HG03469 (cell line): ENCODE measurements at regions not wholly inside any gene's neighbourhood (a gene's known extent, or its start where the extent isn't known, plus 50 kb on each side); places are given as distances from the start of the nearest gene placed in this dataset.
"Not testable (repeated sequence)": the region's sequence is repeated elsewhere in the genome, so short reads cannot be mapped to it uniquely, and the experiment has no call there.

Experiments used
- ATAC-seq: cut with Tn5 transposase; IDR thresholded peaks from one replicate; pipeline ENCODE4 v1.9.1; 2021; ENCODE audit warnings: mild to moderate bottlenecking, moderate library complexity, moderate number of reproducible peaks; ENCODE audit not compliant: unreplicated experiment

DNA sequence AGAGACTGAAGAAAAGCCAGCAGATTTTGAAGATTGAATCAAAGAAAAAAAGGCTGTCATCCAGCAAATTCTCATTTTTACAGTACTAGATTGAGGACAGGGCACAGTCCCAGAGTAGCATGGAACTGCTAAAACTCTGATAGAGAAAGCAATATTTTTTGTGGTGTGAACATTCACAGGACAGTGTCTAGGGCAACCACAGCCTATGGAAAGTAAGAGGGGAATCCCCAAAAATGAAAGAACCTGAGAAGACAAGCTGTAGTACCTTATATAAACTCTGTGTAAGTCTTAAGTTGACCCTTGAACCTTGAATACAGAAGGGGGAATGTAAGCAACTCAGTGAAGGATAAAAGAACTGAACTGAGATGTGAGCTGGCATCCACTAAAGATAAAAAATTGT, 540.3 kb downstream of the HINT1 start:
- ATAC-seq: no peak

DNA sequence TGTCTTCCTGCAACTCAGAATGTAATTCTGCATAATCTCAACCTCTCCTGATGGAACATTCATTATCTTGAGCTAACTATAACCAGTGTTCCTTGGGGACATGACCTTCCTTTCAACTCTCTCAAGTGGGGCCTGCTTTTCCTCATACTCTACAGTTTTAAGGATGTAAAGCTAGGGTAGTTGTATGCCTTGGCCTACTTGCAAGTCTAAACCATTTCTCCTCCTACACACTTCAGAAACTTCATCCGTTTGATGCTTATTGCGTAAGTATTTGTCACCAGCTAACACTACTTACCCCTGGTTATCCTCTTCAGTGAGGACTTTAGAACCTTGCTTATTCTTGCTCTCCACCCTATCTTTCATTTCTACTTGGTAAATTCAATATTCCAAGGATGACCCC, 548.9 kb downstream of the HINT1 start:
- ATAC-seq: no peak

GRCh38 chr5:130605234-130605633, 559.8 kb downstream of the HINT1 start:
- no peak for ATAC-seq

- not testable (repeated sequence) for ATAC-seq
Measured at GRCh38 chr5:130596647-130597046, 568.4 kb downstream of the HINT1 start.

DNA sequence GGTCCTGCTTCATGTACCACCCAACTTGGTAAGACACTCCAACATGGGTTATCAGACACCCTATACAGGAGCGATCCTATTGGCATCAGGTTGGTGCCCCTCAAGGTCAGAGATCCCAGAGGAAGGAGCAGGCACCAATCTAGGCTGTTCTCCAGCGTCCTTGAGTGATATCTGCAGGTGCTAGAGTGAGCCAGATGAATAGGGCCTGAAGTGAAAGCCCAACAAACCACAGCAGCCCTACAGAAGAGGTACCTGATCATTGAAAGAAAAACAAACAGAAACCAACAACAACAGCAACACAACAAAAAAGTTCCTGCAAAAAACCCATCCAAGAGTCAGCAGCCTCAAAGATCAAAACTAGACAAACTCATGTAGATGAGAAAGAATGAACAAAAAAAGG, 584.8 kb downstream of the HINT1 start:
- ATAC-seq: no peak

- ATAC-seq: no peak
Measured at GRCh38 chr5:130578354-130578753, 586.7 kb downstream of the HINT1 start.

GRCh38 chr5:130571076-130571475, 594.0 kb downstream of the HINT1 start:
- no peak for ATAC-seq

DNA sequence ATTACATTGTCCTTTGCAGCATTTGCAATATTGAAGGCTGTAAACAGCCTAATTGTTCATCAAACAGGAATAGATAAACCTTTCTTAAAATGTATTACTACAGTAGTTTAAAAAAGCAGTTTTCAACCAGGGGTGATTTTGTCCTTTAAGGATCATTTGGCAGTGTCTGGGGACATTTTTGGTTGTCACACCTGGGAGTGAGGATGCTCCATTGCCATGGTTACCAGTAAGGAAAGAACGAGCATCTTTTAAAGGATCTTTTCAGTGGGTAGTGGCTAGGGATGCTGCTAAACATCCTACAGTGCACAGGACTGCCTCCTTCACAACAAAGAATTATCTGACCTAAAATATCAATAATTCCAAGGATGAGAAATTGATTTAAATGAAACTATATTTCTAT, 596.3 kb downstream of the HINT1 start:
- no peak for ATAC-seq

DNA sequence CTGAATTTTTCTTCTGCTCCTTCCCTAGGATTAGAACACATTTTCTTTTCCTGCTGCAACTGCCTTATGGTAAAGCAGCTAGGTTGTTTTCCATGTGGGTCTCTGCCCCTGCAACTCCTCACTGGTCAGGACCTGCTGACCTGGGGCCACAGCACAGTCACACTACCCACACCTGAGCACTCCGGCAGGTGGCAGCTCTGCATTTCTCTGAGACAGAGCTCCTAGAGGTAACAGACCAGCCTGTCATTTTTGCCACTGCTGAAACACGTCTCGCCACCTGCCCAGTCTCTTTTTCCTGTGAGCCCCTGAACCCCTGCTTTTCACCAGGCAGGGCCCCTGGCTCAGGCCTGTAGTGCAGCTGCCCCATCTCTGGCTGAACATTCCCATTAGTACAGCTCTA, 609.6 kb downstream of the HINT1 start:
- no peak for ATAC-seq

DNA sequence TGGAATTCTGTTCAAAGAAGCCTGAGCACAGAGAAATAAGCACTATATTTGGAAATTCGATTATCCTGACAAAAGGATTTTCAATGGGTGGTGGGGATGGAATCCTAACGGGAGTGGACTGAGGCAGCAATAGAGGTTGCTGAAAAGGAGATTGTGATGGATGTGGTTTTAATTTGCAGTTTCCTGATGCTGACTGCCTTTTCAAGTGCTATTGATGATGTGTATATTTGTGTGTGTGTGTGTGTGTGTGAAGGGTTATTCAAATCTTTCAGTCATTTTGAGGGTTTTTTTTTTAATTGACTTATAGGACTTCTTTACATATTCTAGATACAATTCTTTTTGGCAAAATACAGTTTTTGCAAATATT, 614.5 kb downstream of the HINT1 start:
- ATAC-seq: no peak

GRCh38 chr5:130549884-130550561, 615.0 kb downstream of the HINT1 start:
- ATAC-seq: no peak

DNA sequence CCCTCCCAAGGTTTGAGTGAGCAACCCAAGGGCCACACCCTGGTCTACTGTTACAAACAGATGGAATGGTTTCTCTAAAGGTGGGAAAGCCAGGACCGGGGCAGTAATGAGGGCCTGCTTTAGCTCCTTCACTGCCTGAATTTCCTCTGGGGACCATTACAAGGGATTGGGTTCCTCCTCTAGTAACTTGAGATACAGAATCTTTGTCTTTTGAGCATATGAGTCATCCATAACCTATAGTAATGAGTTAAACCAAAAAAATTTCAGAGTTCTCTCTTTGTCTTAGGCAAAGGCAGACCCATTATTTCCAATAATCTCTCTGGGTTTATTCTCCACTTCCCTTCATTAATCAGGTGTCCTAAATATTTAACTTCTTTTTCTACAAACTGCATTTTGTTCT, 618.8 kb downstream of the HINT1 start:
- ATAC-seq: no peak

- ATAC-seq: no peak
Measured at GRCh38 chr5:130545291-130545690, 619.8 kb downstream of the HINT1 start.

- peak; percentile 59 for ATAC-seq
Measured at GRCh38 chr5:130541617-130542221, 623.3 kb downstream of the HINT1 start.

GRCh38 chr5:130536691-130537090, 628.4 kb downstream of the HINT1 start:
- ATAC-seq: no peak

DNA sequence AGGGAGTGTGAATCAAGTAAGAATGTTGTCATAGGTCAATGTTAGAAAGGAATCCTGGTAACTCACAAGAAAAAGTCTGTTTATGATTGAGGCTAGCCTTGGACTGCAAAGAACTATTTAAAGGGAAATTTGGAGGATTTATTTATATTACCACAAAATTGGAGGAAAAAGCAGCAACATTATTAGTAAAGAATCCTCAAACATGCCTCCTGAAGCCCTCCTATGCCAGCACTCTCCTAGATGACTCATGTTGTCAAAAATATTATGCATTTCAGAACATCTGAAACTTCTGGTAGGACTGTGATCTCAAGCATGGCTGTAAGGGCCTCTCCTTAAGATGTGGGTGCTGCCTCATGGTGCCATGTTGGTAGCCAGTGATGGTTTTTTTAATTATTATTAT, 628.5 kb downstream of the CHSY3 start:
- no peak for ATAC-seq

DNA sequence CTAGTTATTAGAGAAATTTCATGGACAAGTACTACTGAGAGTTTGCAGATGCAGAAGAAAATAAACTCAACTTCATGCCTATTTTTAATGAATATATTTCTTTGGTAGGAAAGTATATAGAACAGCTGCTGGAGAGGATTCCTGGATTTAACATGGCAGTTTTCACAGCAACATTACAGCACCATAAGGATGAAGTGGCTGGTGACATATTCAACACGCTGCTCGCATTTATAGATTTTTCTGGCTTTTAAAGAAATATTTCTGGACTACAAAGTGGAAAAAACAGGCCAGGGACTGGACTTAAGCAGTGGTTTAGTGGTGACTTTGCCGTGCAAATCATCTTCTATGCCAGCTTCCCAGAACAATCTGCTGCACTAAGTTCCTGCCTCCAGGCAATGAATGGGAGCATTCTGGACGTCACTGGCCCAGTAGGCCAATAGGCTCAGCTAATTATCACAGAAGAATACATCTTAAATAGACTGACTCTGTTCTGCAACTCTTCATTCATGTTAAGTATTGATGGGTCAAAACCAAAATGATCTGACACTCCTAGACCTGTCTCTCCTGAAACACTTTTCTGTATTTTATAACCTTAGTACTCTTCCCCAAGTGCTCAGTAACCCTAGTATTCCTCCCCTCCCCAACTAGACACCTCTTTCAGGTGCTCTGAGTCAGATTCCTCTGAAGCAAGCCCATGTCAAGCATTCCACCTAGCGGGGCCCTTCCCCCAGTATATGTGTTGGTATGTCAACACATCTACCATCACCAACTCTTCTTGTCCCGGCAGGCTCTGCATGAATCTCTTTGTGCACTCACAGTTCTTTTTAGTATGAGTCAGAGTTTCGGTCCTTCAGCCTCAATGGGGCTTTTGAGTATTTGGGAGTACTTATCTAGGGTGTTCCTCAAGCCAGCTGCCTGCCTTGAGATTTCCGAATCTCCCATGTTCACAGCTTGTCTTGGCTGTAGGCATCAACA, 625.5 kb downstream of the CHSY3 start:
- ATAC-seq: no peak

GRCh38 chr5:130529111-130529510, 624.8 kb downstream of the CHSY3 start:
- ATAC-seq: no peak

GRCh38 chr5:130528474-130528873, 624.2 kb downstream of the CHSY3 start:
- no peak for ATAC-seq

DNA sequence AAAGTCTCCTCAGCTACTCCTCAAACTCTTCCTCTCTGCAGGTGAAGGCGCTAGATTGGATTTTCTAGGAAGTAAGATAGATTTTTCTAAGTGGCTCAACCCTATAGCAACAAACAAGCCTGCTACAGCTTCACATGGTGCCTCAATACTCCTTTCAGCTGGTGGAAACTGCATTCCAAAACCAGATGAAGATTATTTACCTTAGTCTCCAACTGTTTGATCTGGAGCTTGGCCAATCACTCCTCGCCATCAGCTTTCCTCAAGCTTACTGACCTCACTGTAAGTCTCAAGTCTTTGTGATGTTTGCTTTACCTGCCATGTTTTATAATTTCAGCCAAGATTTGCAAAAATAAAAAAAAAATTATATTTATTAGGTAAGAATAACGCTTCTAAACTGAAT, 622.4 kb downstream of the CHSY3 start:
- ATAC-seq: no peak

DNA sequence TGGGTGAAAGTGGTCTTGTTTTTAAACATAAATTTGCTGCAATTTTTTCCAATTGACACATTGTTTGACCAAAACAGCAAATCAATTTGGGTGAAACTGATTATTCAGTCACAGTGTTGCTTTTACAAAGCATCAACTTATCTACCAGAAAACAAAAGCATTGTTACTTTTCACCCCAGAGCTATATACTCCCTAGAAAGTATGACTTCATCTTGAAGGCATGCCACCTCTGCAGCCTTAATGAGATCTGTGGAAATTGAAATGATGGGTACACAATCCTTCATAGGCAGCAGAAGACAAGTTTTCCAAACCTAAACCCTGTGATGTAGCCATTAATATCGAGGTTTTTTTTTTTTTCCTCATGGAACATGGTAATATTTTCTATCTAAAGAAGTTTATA, 615.9 kb downstream of the CHSY3 start:
- ATAC-seq: no peak
